ENCODE measurements at regions not wholly inside any gene's neighbourhood (a gene's known extent, or its start where the extent isn't known, plus 50 kb on each side); places are given as distances from the start of the nearest gene placed in this dataset.
"Not testable (repeated sequence)": the region's sequence is repeated elsewhere in the genome, so short reads cannot be mapped to it uniquely, and the experiment has no call there.

GRCh38 chr7:76852787-76853584 lies 179.2 kb downstream of the SPDYE17 start:
- not testable (repeated sequence) for H3K27me3 Mint-ChIP-seq (ENCODE audit: low read depth); H3K4me1 Mint-ChIP-seq; H3K4me3 Mint-ChIP-seq

GRCh38 chr7:76852362-76852761 lies 179.8 kb downstream of the SPDYE17 start:
- H3K9me3 Mint-ChIP-seq; H3K27me3 Mint-ChIP-seq (ENCODE audit: low read depth); H3K36me3 Mint-ChIP-seq (ENCODE audit: low read depth); DNase-seq (ENCODE audit: low read depth, low spot score); H3K27ac Mint-ChIP-seq (ENCODE audit: unreplicated experiment); H3K4me3 Mint-ChIP-seq; H3K4me1 Mint-ChIP-seq: not testable (repeated sequence)

More at GRCh38 chr7:76852787-76853584, 179.2 kb downstream of the SPDYE17 start:
- not testable (repeated sequence) for H3K27ac Mint-ChIP-seq (ENCODE audit: unreplicated experiment); H3K9me3 Mint-ChIP-seq; DNase-seq (ENCODE audit: low read depth, low spot score); H3K36me3 Mint-ChIP-seq (ENCODE audit: low read depth)

GRCh38 chr7:76851617-76852016 lies 180.5 kb downstream of the SPDYE17 start:
- not testable (repeated sequence) for H3K36me3 Mint-ChIP-seq (ENCODE audit: low read depth); H3K9me3 Mint-ChIP-seq; H3K4me1 Mint-ChIP-seq; H3K27me3 Mint-ChIP-seq (ENCODE audit: low read depth); H3K27ac Mint-ChIP-seq (ENCODE audit: unreplicated experiment); DNase-seq (ENCODE audit: low read depth, low spot score); H3K4me3 Mint-ChIP-seq

- not testable (repeated sequence) for H3K9me3 Mint-ChIP-seq; H3K27me3 Mint-ChIP-seq (ENCODE audit: low read depth); DNase-seq (ENCODE audit: low read depth, low spot score); H3K36me3 Mint-ChIP-seq (ENCODE audit: low read depth); H3K27ac Mint-ChIP-seq (ENCODE audit: unreplicated experiment); H3K4me3 Mint-ChIP-seq; H3K4me1 Mint-ChIP-seq
Measured at GRCh38 chr7:76849887-76850563, 182.1 kb downstream of the SPDYE17 start.

- H3K4me3 Mint-ChIP-seq, H3K4me1 Mint-ChIP-seq: not testable (repeated sequence)
Measured at GRCh38 chr7:76839879-76840278, 192.3 kb downstream of the SPDYE17 start.

GRCh38 chr7:76839214-76839613 lies 192.9 kb downstream of the SPDYE17 start:
- not testable (repeated sequence) for H3K36me3 Mint-ChIP-seq (ENCODE audit: low read depth); DNase-seq (ENCODE audit: low read depth, low spot score); H3K27me3 Mint-ChIP-seq (ENCODE audit: low read depth); H3K4me1 Mint-ChIP-seq; H3K4me3 Mint-ChIP-seq; H3K27ac Mint-ChIP-seq (ENCODE audit: unreplicated experiment); H3K9me3 Mint-ChIP-seq

More at GRCh38 chr7:76839879-76840278, 192.3 kb downstream of the SPDYE17 start:
- not testable (repeated sequence) for H3K27ac Mint-ChIP-seq (ENCODE audit: unreplicated experiment); H3K9me3 Mint-ChIP-seq; H3K27me3 Mint-ChIP-seq (ENCODE audit: low read depth); H3K36me3 Mint-ChIP-seq (ENCODE audit: low read depth); DNase-seq (ENCODE audit: low read depth, low spot score)

GRCh38 chr7:76838357-76838756 lies 193.8 kb downstream of the SPDYE17 start:
- H3K4me3 Mint-ChIP-seq; H3K27me3 Mint-ChIP-seq (ENCODE audit: low read depth); H3K36me3 Mint-ChIP-seq (ENCODE audit: low read depth); H3K9me3 Mint-ChIP-seq; DNase-seq (ENCODE audit: low read depth, low spot score); H3K4me1 Mint-ChIP-seq; H3K27ac Mint-ChIP-seq (ENCODE audit: unreplicated experiment): not testable (repeated sequence)

GRCh38 chr7:76829233-76829632 lies 202.2 kb upstream of the POMZP3 start:
- H3K4me3 Mint-ChIP-seq; H3K4me1 Mint-ChIP-seq; H3K9me3 Mint-ChIP-seq; DNase-seq (ENCODE audit: low read depth, low spot score); H3K36me3 Mint-ChIP-seq (ENCODE audit: low read depth); H3K27me3 Mint-ChIP-seq (ENCODE audit: low read depth); H3K27ac Mint-ChIP-seq (ENCODE audit: unreplicated experiment): not testable (repeated sequence)

- not testable (repeated sequence) for H3K4me1 Mint-ChIP-seq; H3K36me3 Mint-ChIP-seq (ENCODE audit: low read depth); H3K4me3 Mint-ChIP-seq; DNase-seq (ENCODE audit: low read depth, low spot score); H3K27ac Mint-ChIP-seq (ENCODE audit: unreplicated experiment); H3K27me3 Mint-ChIP-seq (ENCODE audit: low read depth); H3K9me3 Mint-ChIP-seq
Measured at GRCh38 chr7:76826181-76826580, 199.1 kb upstream of the POMZP3 start.

GRCh38 chr7:76809856-76810255 lies 182.8 kb upstream of the POMZP3 start:
- not testable (repeated sequence) for H3K27me3 Mint-ChIP-seq (ENCODE audit: low read depth); H3K4me3 Mint-ChIP-seq; H3K36me3 Mint-ChIP-seq (ENCODE audit: low read depth); H3K4me1 Mint-ChIP-seq; DNase-seq (ENCODE audit: low read depth, low spot score); H3K27ac Mint-ChIP-seq (ENCODE audit: unreplicated experiment); H3K9me3 Mint-ChIP-seq

GRCh38 chr7:76807588-76808100 lies 180.6 kb upstream of the POMZP3 start:
- H3K4me3 Mint-ChIP-seq; H3K36me3 Mint-ChIP-seq (ENCODE audit: low read depth); DNase-seq (ENCODE audit: low read depth, low spot score); H3K9me3 Mint-ChIP-seq; H3K27ac Mint-ChIP-seq (ENCODE audit: unreplicated experiment); H3K27me3 Mint-ChIP-seq (ENCODE audit: low read depth); H3K4me1 Mint-ChIP-seq: not testable (repeated sequence)

- H3K4me3 Mint-ChIP-seq; H3K27me3 Mint-ChIP-seq (ENCODE audit: low read depth); H3K9me3 Mint-ChIP-seq; DNase-seq (ENCODE audit: low read depth, low spot score); H3K4me1 Mint-ChIP-seq; H3K27ac Mint-ChIP-seq (ENCODE audit: unreplicated experiment); H3K36me3 Mint-ChIP-seq (ENCODE audit: low read depth): not testable (repeated sequence)
Measured at GRCh38 chr7:76806460-76806859, 179.4 kb upstream of the POMZP3 start.

- H3K4me3 Mint-ChIP-seq; H3K36me3 Mint-ChIP-seq (ENCODE audit: low read depth); H3K27ac Mint-ChIP-seq (ENCODE audit: unreplicated experiment); H3K27me3 Mint-ChIP-seq (ENCODE audit: low read depth); H3K9me3 Mint-ChIP-seq; H3K4me1 Mint-ChIP-seq; DNase-seq (ENCODE audit: low read depth, low spot score): not testable (repeated sequence)
Measured at GRCh38 chr7:76806010-76806409, 178.9 kb upstream of the POMZP3 start.

- not testable (repeated sequence) for H3K27ac Mint-ChIP-seq (ENCODE audit: unreplicated experiment); H3K4me3 Mint-ChIP-seq; DNase-seq (ENCODE audit: low read depth, low spot score); H3K9me3 Mint-ChIP-seq; H3K36me3 Mint-ChIP-seq (ENCODE audit: low read depth); H3K4me1 Mint-ChIP-seq; H3K27me3 Mint-ChIP-seq (ENCODE audit: low read depth)
Measured at GRCh38 chr7:76805262-76805661, 178.2 kb upstream of the POMZP3 start.

Data from neural crest cell (in vitro differentiated cells).